Hepatic stellate cell (primary cell): ENCODE measurements at regions not wholly inside any gene's neighbourhood (a gene's known extent, or its start where the extent isn't known, plus 50 kb on each side); places are given as distances from the start of the nearest gene placed in this dataset.

Experiments
- DNase-seq: peaks from one replicate; pipeline ENCODE4 v3.0.0; 2011; ENCODE audit warnings: low spot score

DNA sequence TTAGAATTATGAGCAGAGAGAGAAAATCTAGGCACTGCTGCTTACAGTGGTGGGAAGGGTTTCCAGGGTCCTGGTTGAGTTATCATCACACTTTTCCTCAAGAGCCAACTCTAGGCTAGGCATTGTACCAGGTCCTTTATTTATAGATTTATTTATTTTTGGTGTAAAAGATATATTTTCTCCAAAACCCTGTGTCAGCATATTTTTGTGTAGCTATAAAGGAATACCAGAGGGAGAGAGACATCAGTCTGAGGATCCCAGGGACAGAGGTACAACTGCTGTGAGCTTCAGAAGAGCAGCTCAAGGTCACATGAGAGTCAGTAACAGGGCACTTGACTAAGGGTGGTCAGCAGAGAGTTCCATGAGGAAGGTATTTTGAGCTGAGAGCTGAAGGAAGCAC lies 159.7 kb downstream of the SLC35B3 start:
- no peak for DNase-seq

DNA sequence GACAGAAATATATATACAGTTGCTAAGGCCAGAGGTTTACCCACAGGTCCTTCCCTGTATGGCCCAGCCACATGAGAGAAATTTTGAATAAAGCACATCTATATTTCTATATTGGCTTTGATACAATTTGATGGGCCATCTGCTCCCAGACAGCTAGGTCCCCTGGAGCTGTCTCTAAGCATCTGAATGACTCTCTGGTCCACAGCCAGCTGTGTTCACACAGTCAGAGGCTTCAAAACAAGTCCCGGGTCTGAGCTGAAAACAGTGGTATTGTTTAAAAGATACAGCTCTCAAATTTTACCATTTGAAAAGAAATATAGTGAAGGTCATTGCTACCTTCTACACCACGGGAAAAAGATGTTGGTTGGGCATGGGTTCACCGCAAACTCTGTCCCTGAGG lies 161.1 kb downstream of the SLC35B3 start:
- DNase-seq, result no peak

GRCh38 chr6:8269872-8270454 lies 165.4 kb downstream of the SLC35B3 start:
- no peak for DNase-seq

DNA sequence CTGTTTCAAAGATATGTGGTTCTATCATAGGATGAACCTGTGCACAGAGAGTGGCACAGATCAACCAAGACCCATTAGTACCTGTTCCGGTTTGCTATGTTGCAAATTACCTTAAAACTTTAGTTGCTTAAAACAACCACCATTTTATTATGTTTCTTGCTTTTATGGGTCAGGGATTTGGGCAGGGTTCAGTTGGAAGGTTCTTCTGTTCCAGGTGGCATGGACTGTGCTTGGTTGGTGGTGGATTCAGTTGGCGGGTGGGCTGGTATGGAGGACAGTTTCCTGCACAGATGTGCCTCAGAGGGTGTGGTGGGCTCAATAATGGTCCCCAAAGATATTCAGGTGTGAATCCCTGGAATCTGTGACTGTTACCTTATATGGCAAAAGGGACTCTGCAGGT lies 166.3 kb downstream of the SLC35B3 start:
- DNase-seq, result no peak

- DNase-seq, result no peak
Measured at GRCh38 chr6:8268606-8269005, 166.3 kb upstream of the EEF1E1 start.

GRCh38 chr6:8268156-8268555 lies 165.8 kb upstream of the EEF1E1 start:
- no peak for DNase-seq

GRCh38 chr6:8260610-8261009 lies 158.3 kb upstream of the EEF1E1 start:
- no peak for DNase-seq

- no peak for DNase-seq
Measured at GRCh38 chr6:8246403-8246802, 144.1 kb upstream of the EEF1E1 start.

- DNase-seq, result no peak
Measured at GRCh38 chr6:8245726-8246125, 143.4 kb upstream of the EEF1E1 start.

DNA sequence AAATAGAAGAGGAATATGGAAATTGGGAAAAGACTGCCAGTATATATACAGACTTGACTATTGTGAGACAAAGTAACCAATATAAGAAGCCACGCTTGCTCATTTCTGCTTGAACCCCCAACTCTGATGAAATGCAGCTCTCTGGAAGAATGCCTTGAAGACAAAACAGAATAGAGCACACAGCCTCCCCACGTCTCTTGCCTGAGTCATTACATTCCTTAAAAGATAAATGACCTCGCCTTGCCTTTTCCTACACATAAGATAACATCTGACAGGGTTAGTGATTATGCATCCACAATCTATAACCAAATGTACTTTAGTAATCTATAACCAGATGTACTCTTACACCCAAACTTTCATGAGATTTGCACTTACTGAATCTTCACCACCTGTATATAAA lies 141.1 kb upstream of the EEF1E1 start:
- no peak for DNase-seq

- DNase-seq, result no peak
Measured at GRCh38 chr6:8242885-8243284, 140.5 kb upstream of the EEF1E1 start.

DNA sequence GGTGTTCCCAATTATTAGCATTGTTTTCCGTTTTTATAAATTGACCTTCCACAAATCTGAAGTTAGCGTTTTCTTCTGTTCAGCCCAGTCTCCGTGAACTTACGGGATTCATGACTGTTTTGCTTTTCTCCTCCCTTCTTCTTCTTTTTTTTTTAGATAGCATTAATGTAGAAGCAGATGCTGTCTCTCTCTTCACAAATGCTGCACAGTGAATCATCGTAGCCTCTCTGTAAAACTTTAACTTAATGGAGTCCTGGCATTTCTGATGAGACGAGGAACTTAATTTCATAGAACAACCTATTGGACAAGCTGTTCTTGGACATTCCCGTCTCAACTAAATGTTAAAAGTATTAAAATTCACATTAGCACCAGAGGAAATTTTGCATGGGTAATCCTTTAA lies 138.0 kb upstream of the EEF1E1 start:
- no peak for DNase-seq

- DNase-seq, result no peak
Measured at GRCh38 chr6:8238773-8239683, 136.7 kb upstream of the EEF1E1 start.

DNA sequence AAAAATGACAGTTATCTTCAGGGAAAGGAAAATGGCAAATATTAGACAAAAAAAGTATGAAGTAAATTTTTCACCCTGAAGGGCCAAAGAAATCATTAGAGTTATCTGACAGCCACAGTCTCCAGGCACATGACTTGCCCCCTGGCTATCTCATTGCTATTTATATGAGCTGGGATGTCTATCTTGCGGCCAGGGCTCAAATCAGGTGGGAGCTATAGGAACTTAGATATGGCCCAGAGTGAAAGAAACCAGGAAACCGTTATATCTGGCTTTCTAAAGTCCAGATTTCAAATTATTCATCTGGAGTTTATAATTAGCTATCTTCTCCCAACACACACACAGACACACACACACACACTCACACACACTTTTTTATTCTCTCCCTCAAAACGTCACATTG lies 135.3 kb upstream of the EEF1E1 start:
- DNase-seq, result no peak

GRCh38 chr6:8236956-8237355 lies 134.6 kb upstream of the EEF1E1 start:
- no peak for DNase-seq

DNA sequence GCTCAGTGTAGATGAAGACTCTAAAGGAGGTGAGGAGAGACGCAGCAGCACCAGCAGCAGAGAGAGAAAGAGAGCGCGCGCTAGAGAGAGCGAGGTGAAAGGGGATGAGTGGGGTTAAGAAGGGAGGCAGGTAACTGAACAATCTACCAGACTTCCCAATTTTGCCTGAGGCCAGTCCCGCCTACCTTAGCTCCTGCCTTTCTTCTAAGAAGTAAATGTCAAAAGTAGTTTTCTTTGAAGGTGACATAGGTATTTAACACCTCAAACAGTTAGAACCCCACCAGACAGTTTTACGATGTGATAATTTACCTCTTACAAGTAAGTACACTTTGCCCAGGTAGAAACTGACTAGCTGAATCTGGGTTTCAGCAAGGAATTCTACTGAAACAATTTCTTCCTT lies 132.0 kb upstream of the EEF1E1 start:
- DNase-seq, result no peak

- DNase-seq, result no peak
Measured at GRCh38 chr6:8231956-8232355, 129.6 kb upstream of the EEF1E1 start.

DNA sequence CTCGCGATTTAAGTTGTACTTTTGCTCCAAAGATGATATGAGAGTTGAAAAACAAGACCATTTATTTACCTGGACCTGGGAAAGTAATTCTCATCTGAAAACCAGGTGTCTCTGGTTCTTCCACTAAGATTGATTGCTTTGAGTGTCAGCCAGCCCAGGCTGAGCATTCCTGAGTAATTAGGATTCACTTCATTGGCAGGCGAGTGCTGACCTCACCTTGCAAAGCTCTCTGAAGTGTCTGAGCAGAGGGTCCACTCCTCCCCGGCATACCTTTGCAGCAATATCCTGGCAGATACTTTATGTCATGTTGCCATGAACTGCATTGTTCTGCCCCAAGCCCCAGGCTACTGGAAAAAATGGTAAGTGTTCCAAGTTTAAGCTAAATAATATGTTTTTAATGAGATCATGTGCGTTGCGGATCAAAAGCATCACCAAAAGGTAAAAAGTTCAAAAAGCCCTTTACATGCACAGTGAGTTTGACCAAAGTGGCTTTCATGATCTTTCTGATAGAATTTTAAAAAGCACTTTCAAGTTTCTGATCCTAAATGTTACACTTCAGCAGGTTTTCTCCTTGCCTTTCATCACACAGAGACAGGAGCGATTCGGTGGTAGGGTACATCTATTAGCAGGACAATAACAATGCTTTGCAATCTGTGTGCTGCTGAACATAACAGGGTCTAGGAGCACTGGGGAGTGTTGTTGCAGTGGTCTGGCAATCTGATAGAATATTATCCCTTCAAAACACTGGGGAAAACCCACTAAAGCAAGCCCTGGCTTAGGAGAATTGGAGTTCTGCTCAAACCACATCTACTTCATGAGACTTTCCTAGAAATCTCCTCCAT lies 127.8 kb upstream of the EEF1E1 start:
- no peak for DNase-seq

DNA sequence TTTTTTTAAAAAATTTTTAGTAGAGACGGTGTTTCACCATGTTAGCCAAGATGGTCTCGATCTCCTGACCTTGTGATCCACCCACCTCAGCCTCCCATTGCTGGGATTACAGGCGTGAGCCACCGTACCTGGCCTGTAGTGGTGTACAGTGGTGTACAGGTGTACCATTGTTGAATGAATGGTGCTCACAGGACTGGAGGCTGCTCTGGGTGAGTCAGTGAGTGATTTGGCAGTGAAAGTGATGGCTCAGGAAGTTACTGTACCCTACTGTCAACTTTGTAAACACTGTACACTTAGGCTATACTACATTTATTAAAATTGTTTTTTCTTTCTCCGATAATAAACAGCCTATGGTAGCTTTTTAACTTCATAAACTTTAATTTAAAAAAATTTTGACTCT lies 122.8 kb upstream of the EEF1E1 start:
- DNase-seq, result no peak

GRCh38 chr6:8223678-8224077 lies 121.3 kb upstream of the EEF1E1 start:
- no peak for DNase-seq

DNA sequence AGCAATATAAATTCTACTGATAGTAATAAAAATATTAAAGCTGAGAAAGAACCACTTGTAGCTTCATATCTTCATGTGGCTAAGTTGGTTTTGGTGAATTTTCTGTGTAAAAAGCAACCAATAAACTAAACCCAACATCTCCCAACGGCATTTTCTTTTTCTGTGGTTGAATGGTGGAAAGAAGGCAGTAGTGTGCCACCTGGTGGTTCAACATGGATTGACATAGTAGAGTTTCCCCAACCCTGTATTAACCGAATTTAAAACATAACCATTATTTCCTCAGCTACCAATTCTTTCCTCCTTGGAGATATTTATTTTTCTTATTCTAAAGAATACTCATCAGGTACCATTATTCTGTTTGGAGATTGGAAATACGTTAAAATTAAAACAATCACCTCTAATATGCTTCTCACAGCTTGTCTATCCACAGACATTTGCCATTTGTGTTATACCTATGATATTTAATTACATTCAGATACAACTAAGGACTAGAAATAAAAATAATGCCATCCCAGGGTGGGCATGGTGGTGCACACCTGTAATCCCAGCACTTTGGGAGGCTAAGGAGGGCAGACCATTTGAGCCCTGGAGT lies 117.1 kb upstream of the EEF1E1 start:
- peak; percentile 36 for DNase-seq

DNA sequence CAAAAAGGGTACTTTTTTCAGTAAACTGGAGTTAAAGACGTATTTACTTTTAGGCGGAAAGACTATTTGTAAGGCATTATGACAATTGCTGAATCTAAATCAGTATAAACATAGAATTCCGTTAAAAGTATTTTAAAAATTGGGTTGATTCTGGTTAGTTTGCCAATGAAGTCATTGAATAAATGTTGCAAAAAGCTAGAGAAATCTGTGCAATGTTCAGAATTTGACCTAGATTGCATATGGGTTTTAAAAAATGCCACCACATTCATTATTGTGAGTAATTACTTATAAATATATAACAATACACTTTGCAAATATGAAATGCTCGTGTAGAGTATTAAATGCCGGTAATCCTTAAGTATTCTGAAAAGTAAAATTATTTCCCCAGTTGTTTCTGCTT lies 116.5 kb upstream of the EEF1E1 start:
- no peak for DNase-seq

DNA sequence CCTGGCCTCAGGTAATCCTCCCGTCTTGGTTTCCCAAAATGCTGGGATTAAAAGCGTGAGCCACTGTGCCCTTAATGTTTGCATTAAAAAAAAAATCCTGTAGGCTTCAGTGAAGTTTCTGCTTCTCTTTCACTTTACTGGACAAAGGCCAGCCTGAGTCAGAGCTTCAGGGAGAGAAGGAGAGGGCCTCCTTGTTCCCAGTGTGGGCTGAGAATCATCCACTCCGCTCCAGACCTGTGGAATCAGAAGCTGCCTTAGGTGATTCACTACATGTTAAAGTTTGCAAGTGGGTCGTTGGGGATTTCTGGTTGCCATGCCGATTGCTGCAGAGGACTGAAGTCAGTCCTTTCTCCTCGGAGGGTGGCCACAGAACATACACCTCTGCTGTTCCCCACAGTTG lies 113.3 kb upstream of the EEF1E1 start:
- DNase-seq, result peak; percentile 17
